GM21786 (cell line): ENCODE measurements at regions not wholly inside any gene's neighbourhood (a gene's known extent, or its start where the extent isn't known, plus 50 kb on each side); places are given as distances from the start of the nearest gene placed in this dataset.
"Not testable (repeated sequence)": the region's sequence is repeated elsewhere in the genome, so short reads cannot be mapped to it uniquely, and the experiment has no call there.

ENCODE experiments used
- ATAC-seq: cut with Tn5 transposase; IDR thresholded peaks from one replicate; pipeline ENCODE4 v1.9.1; 2021; ENCODE audit not compliant: unreplicated experiment

DNA sequence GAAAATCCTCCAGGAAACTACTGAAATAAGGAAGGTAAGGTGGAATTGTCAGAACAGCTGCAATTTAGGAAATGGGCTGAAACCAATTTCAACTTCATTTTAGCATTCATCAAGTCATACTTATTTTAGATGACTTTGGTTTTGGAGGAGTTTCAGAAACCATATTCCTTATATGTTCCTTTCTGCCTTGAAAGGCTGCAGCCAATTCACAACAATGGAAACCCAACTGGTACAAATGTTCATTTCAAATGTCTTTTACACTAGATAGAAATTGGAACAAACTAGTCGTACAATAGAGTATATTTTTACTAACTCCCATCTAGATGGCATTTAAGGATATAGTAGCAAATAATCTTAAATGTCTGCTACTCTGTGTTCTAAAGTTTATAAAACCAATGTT is 82.6 kb upstream of the ANKH start:
- ATAC-seq = no peak

- ATAC-seq = no peak
These were observed 81.6 kb upstream of the ANKH start for GRCh38 chr5:14953075-14953607.

DNA sequence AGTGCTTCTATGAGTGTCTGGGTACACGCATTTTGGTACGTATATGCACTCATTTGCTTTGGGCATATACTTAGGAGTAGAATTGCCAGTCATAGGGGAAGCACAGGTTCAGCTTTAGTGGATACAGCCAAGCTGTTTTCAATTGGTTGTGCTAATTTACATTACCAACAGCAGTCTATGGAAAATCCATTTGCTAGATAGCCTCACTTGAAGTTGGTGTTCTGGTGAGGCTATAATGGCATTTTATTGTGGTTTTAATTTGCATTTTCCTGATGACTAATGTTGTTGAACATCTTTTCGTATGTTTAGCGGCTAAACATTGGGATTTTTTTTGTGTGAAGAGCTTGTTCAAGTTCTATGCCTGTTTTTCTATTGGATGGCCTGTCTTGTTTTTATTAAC is 76.8 kb upstream of the ANKH start:
- no peak for ATAC-seq

DNA sequence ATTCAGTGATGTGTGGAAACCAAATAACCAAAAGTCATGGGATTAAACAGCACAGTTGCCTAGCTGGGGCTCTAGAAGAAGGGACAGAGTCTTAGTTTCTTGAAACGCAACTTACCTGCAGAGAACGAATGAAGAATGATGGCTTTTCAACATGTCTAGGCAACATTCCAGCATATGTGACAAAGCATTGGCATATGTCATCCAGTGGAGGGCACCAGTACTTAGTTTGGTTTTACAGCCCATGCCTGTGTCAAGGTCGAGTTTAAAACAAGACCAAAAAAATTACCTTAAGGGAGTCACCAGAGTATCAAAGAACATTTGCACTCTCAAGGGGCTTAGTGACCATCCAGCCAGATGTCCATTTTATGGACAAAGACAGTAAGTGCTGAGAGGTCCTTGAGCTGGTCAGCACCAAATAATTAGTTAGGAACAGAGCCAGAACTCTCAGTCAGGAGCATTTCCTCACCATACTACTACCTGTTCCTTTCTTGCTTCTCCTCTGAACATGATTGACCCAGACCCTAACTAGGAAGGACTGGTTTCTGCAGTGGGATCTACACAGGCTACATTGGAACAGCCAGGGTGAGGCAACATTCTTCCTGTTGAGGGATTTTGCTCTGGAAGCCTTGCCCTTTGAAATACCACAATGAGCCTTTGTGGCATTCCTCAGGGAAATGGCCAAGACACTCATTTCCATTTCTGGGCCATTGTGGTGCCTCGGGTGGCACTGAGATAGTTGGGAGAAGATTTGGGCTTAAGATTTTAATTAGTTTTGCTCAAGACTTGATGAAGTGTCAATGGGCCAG is 75.4 kb upstream of the ANKH start:
- ATAC-seq = peak; percentile 80

DNA sequence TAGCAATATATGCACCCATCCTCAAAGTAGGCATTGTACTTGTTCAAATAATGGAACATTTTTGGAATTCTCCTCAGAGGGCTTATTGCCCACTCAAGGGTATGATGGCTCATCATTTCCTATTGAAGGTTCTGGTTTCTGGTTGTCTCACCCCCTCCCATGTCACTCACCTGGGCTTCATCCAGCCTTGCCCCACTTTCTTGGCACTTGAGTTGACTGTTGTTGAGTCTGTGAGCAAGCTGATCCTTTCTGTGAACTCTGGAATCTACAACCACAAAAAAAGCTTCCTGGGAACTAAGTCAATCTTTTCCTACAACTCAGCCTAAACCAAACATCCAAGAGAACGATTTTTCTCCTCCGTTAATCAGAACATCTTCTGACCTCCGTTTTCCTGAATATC is 73.9 kb upstream of the ANKH start:
- no peak for ATAC-seq

- ATAC-seq = no peak
These were observed 73.4 kb upstream of the ANKH start for GRCh38 chr5:14944996-14945395.

- ATAC-seq = no peak
These were observed 72.8 kb upstream of the ANKH start for GRCh38 chr5:14944350-14944739.

- no peak for ATAC-seq
These were observed 70.6 kb upstream of the ANKH start for GRCh38 chr5:14942212-14942611.

DNA sequence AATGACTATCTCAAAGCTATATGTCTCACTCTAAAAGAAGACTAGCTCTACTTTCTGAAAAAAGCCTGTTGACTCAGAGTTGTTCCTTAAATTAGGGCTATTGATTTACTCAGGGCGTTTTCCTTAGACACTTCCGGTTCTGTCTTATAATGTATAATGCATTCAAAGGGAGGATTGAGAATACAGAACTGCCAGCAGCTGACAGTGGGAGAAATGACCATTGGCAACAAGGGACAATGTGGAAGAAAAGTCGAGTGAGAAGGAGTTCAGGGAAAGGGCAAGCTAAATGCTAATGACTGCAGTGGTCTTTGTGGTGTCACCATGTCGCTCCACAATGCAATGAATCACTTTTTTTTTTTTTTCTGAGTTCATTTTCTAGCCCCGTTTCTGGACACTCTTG is 65.7 kb upstream of the ANKH start:
- ATAC-seq = no peak

- no peak for ATAC-seq
These were observed 65.0 kb upstream of the ANKH start for GRCh38 chr5:14936588-14936987.

- ATAC-seq = no peak
These were observed 63.8 kb upstream of the ANKH start for GRCh38 chr5:14935341-14935740.

GRCh38 chr5:14932902-14933469 is 61.4 kb upstream of the ANKH start:
- ATAC-seq = no peak

- no peak for ATAC-seq
These were observed 58.9 kb upstream of the ANKH start for GRCh38 chr5:14930486-14930885.

DNA sequence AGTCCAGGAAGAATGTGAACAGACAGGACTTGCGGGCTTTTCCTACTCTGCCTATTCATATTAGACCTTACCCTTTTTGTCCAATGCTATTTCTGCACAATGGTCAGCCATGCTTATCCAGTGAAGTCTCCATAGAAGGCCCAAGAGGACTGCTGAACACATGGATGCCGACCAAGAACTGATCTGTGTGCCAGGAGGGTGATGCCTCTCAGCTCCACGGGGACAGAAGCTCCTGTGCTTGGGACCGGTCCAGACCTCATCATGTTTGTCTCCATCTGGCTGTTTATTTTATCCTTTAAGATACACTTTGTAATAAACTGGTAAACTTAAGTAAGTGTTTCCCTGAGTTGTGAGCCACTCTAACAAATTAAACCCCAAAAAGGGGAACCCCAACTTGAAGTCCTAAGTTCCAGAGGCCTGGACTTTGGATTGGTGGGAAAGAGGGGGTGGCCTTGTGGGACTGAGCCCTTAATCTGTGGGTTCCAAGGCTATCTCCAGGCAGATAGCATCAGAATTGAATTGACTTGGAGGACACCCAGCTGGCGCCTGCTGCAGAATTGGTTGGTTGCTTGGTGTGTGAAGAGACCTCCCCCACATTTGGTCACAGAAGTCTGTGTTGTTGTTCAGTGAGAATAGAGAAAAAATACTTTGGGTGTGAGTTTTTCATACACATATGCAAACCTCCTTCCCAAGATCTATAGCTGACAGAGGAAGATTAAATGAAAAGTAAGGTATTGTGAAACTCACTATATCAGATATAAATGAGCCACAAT is 57.9 kb upstream of the ANKH start:
- ATAC-seq = no peak

- no peak for ATAC-seq
These were observed 57.1 kb upstream of the ANKH start for GRCh38 chr5:14928661-14929060.

DNA sequence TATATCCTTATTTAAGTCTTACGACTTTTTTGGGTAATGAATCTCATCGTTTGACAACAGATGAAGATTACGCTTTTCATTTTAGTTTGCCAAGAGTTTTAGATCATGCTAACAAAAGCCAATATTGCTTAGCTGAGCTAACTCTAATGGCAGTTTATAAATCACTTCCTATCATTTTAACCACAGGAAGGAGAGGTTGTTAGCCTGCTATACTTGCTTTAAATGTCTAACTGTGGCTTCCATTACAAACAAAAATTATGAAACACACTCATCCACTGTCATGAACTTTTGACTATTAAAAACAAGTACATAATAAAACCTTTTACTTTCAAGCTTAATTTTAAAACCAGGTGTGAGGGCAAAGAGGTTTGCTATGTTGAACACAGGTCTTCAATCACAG is 53.7 kb upstream of the ANKH start:
- no peak for ATAC-seq

DNA sequence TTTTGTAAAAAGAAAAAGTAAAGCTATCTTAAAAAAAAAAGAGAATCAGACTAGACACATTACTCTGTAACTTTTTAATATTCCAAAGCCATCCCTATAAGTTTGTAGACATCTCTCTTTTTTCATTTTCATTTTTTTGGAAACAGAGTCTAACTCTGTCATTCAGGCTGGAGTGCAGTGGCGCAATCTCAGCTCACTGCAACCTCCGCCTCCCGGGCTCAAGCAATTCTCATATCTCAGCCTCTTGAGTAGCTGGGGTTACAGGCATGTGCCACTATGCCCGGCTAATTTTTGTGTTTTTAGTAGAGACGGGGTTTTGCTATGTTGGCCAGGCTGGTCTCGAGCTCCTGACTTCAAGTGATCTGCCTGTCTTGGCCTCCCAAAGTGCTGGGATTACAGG is 51.4 kb upstream of the ANKH start:
- not testable (repeated sequence) for ATAC-seq

GRCh38 chr5:14922456-14922855 is 50.9 kb upstream of the ANKH start:
- no peak for ATAC-seq
